H1 (cell line): ENCODE measurements at regions not wholly inside any gene's neighbourhood (a gene's known extent, or its start where the extent isn't known, plus 50 kb on each side); places are given as distances from the start of the nearest gene placed in this dataset.

Experiments
- CTCF ChIA-PET: fragments of 300-600 bp; sonication (Branson Sonifier 250); formaldehyde crosslinking; loops from one replicate; lab custom pipeline; 2021; ENCODE audit not compliant: partially characterized antibody; lab: Charles Lee
- POLR2A ChIA-PET: fragments of 300-600 bp; sonication (Branson Sonifier 250); formaldehyde crosslinking; loops from one replicate; lab custom pipeline; 2021; ENCODE audit warnings: inconsistent platforms; ENCODE audit not compliant: partially characterized antibody; lab: Charles Lee
- DNase-seq, 2 experiments: peaks; one replicate each; pipeline versions ENCODE4 v3.0.0 to v3.0.0-alpha.2; 2010 to 2022; ENCODE audit warnings: low spot score in 2 of 2, low read depth in 1 of 2, mixed read lengths in 1 of 2
- FAIRE-seq: peaks from 2 replicates; lab custom pipeline; 2011; peaks lifted over from hg19 to GRCh38; lab: Jason Lieb, UNC
- H2AFZ ChIP-seq: 2 replicates; pipeline ENCODE4 v1.8.1; 2012; ENCODE audit warnings: low read length, inconsistent platforms
- H2AK5ac ChIP-seq: 2 replicates; pipeline ENCODE4 v1.6.1; 2013; ENCODE audit warnings: low read depth, low read length
- H2BK120ac ChIP-seq: replicated peaks from 2 replicates; pipeline ENCODE3; 2013; ENCODE audit warnings: low read depth, low read length, inconsistent platforms
- H2BK12ac ChIP-seq: 2 replicates; pipeline ENCODE4 v1.6.1; 2013; ENCODE audit warnings: low read depth, low read length
- H2BK15ac ChIP-seq: 2 replicates; pipeline ENCODE4 v1.6.1; 2013; ENCODE audit warnings: low read length
- H2BK20ac ChIP-seq: 2 replicates; pipeline ENCODE4 v1.6.1; 2013; ENCODE audit warnings: low read length
- H2BK5ac ChIP-seq: 2 replicates; pipeline ENCODE4 v1.6.1; 2013; ENCODE audit warnings: low read depth, low read length
- H3K14ac ChIP-seq: 2 replicates; pipeline ENCODE4 v1.6.1; 2013; ENCODE audit warnings: inconsistent platforms; ENCODE audit not compliant: insufficient read length
- H3K18ac ChIP-seq: 2 replicates; pipeline ENCODE4 v1.6.1; 2013; ENCODE audit warnings: low read length; ENCODE audit errors: extremely low read depth
- H3K23ac ChIP-seq: 2 replicates; pipeline ENCODE4 v1.6.1; 2013; ENCODE audit warnings: inconsistent platforms; ENCODE audit not compliant: insufficient read length
- H3K23me2 ChIP-seq: 2 replicates; pipeline ENCODE4 v1.6.1; 2013; ENCODE audit warnings: low read depth, low read length
- H3K27ac ChIP-seq: 2 replicates; pipeline ENCODE4 v1.6.1; 2011; ENCODE audit warnings: low read depth, low read length, inconsistent platforms
- H3K27me3 ChIP-seq, 4 experiments: replicated peaks in 1 of 4; 1 replicate in 1 of 4; 2 replicates in 3 of 4; pipeline versions ENCODE4 v1.6.1 to v1.8.1; 2011 to 2013; ENCODE audit warnings: low read length in 3 of 4, mild to moderate bottlenecking in 3 of 4, inconsistent platforms in 2 of 4, mixed read lengths in 2 of 4, moderate library complexity in 1 of 4; ENCODE audit not compliant: control insufficient read depth in 3 of 4, insufficient read depth in 3 of 4; ENCODE audit errors: extremely low read depth in 1 of 4
- H3K36me3 ChIP-seq, 4 experiments: 2 replicates each; pipeline versions ENCODE4 v1.6.1 to v1.8.1; 2011 to 2013; ENCODE audit warnings: mild to moderate bottlenecking in 4 of 4, low read length in 3 of 4, moderate library complexity in 2 of 4, control low read depth in 1 of 4, inconsistent platforms in 1 of 4; ENCODE audit not compliant: insufficient read depth in 4 of 4, control insufficient read depth in 2 of 4
- H3K4ac ChIP-seq: replicated peaks from 2 replicates; pipeline ENCODE3; 2013; ENCODE audit warnings: low read length, low read depth, mixed read lengths, inconsistent platforms; ENCODE audit not compliant: insufficient read length
- H3K4me1 ChIP-seq, 4 experiments: replicated peaks in 1 of 4; 1 replicate in 1 of 4; 2 replicates in 3 of 4; pipeline versions ENCODE4 v1.6.1 to v1.8.1; 2011 to 2013; ENCODE audit warnings: low read length in 3 of 4, inconsistent platforms in 2 of 4, mixed read lengths in 1 of 4; ENCODE audit not compliant: insufficient read depth in 4 of 4, control insufficient read depth in 3 of 4
- H3K4me2 ChIP-seq, 2 experiments: 2 replicates each; pipeline versions ENCODE4 v1.6.1 to v1.8.1; 2011 to 2013; ENCODE audit warnings: low read depth in 2 of 2, low read length in 2 of 2, control low read depth in 1 of 2, inconsistent platforms in 1 of 2, mild to moderate bottlenecking in 1 of 2; ENCODE audit not compliant: insufficient read depth in 1 of 2
- H3K4me3 ChIP-seq, 4 experiments: fragments of 200-600, 300-600 bp in 1 of 4; sonication (generic), shearing (Covaris generic), sonication (Bioruptor Twin) in 1 of 4; 2 replicates each; pipeline versions ENCODE4 v1.5.1 to v1.8.1; 2011 to 2016; ENCODE audit warnings: low read length in 4 of 4, low read depth in 3 of 4, control low read depth in 2 of 4, inconsistent platforms in 2 of 4, mild to moderate bottlenecking in 2 of 4, mixed read lengths in 1 of 4, moderate library complexity in 1 of 4; ENCODE audit not compliant: insufficient read depth in 2 of 4; ENCODE audit errors: extremely low read depth in 1 of 4
- H3K56ac ChIP-seq: replicated peaks from 2 replicates; pipeline ENCODE3; 2013; ENCODE audit warnings: low read depth, mild to moderate bottlenecking, mixed read lengths, low read length, inconsistent platforms; ENCODE audit not compliant: insufficient read length
- H3K79me1 ChIP-seq: 2 replicates; pipeline ENCODE4 v1.6.1; 2013; ENCODE audit warnings: low read depth, low read length, control low read depth
- H3K79me2 ChIP-seq, 2 experiments: 2 replicates each; pipeline versions ENCODE4 v1.6.1 to v1.8.1; 2012 to 2013; ENCODE audit warnings: low read length in 2 of 2, mild to moderate bottlenecking in 2 of 2, inconsistent platforms in 1 of 2; ENCODE audit not compliant: insufficient read depth in 2 of 2, control insufficient read depth in 1 of 2
- H3K9ac ChIP-seq, 4 experiments: replicated peaks in 1 of 4; 1 replicate in 1 of 4; 2 replicates in 3 of 4; pipeline versions ENCODE4 v1.6.1 to v1.8.1; 2011 to 2013; ENCODE audit warnings: low read depth in 3 of 4, low read length in 3 of 4, control low read depth in 2 of 4, mild to moderate bottlenecking in 2 of 4, moderate library complexity in 2 of 4, inconsistent platforms in 1 of 4; ENCODE audit errors: extremely low read depth in 1 of 4
- H3K9me3 ChIP-seq, 2 experiments: 2 replicates each; pipeline versions ENCODE4 v1.6.1 to v1.8.1; 2012 to 2013; ENCODE audit warnings: mild to moderate bottlenecking in 2 of 2, moderate library complexity in 2 of 2, control low read depth in 1 of 2, inconsistent platforms in 1 of 2, low read depth in 1 of 2, low read length in 1 of 2, mixed read lengths in 1 of 2; ENCODE audit not compliant: insufficient read depth in 2 of 2
- H4K20me1 ChIP-seq, 2 experiments: replicated peaks in 1 of 2; 2 replicates each; pipeline versions ENCODE3 to v1.8.1; 2011 to 2013; ENCODE audit warnings: inconsistent platforms in 2 of 2, low read length in 2 of 2, mild to moderate bottlenecking in 1 of 2; ENCODE audit not compliant: insufficient read depth in 2 of 2, control insufficient read depth in 1 of 2
- H4K5ac ChIP-seq: 2 replicates; pipeline ENCODE4 v1.6.1; 2013; ENCODE audit warnings: low read length, low read depth, mixed read lengths, inconsistent platforms; ENCODE audit not compliant: insufficient read length
- H4K8ac ChIP-seq: 2 replicates; pipeline ENCODE4 v1.8.0; 2013; ENCODE audit warnings: mild to moderate bottlenecking, moderate library complexity, low read length, inconsistent platforms; ENCODE audit not compliant: insufficient read depth; ENCODE audit errors: extremely low read depth
- H4K91ac ChIP-seq: replicated peaks from 2 replicates; pipeline ENCODE3; 2013; ENCODE audit warnings: low read length, mixed read lengths, inconsistent platforms; ENCODE audit not compliant: insufficient read length
- BACH1 ChIP-seq: IDR thresholded peaks from 2 replicates; pipeline ENCODE4 v1.6.1; 2012; ENCODE audit warnings: low read length, improper control_type of control experiment
- EP300 ChIP-seq, 2 experiments: IDR thresholded peaks; 1 replicate in 1 of 2; 2 replicates in 1 of 2; pipeline ENCODE4 v1.6.1; 2011 to 2012; ENCODE audit warnings: low read depth in 2 of 2, low read length in 2 of 2, mild to moderate bottlenecking in 2 of 2, borderline replicate concordance in 1 of 2, inconsistent platforms in 1 of 2, moderate library complexity in 1 of 2
- FOSL1 ChIP-seq: IDR thresholded peaks from 2 replicates; pipeline ENCODE4 v1.6.1; 2011; ENCODE audit warnings: mild to moderate bottlenecking, low read depth, low read length, moderate library complexity; ENCODE audit not compliant: insufficient read depth
- JUN ChIP-seq: IDR thresholded peaks from 2 replicates; pipeline ENCODE4 v1.6.1; 2011; ENCODE audit warnings: low read depth, mild to moderate bottlenecking, improper control_type of control experiment, low read length
- KDM4A ChIP-seq: IDR thresholded peaks from one replicate; pipeline ENCODE4 v1.7.1; 2012; ENCODE audit warnings: low read depth, mild to moderate bottlenecking, moderate library complexity, low read length, inconsistent platforms; ENCODE audit not compliant: severe bottlenecking
- RNF2 ChIP-seq: fragments of 200-900, 300-1000 bp; sonication (generic); IDR thresholded peaks from 2 replicates; pipeline ENCODE4 v1.7.1; 2016; ENCODE audit warnings: borderline replicate concordance, low read depth, mild to moderate bottlenecking, antibody characterized with exemption, low read length; ENCODE audit not compliant: poor library complexity, severe bottlenecking; ENCODE audit errors: missing control alignments
- TAF7 ChIP-seq: optimal IDR thresholded peaks from 2 replicates; pipeline ENCODE3; 2011; ENCODE audit warnings: low read depth, mild to moderate bottlenecking, inconsistent platforms, low read length, moderate library complexity, borderline replicate concordance
- YY1 ChIP-seq: IDR thresholded peaks from 2 replicates; pipeline ENCODE4 v1.6.1; 2011; ENCODE audit warnings: low read depth, mild to moderate bottlenecking, low read length
- WGBS, 2 experiments: shearing (Covaris generic) in 1 of 2; methylation state at CpG; one replicate each; pipeline versions ENCODE4 v1.1.6 to v1.1.7; 2013 to 2015; ENCODE audit warnings: low lambda C conversion rate in 2 of 2, mixed read lengths in 2 of 2, inconsistent platforms in 1 of 2, low coverage in 1 of 2, missing lambda C conversion rate in 1 of 2; ENCODE audit not compliant: insufficient replicate concordance in 2 of 2, insufficient coverage in 1 of 2, insufficient read length in 1 of 2; ENCODE audit errors: extremely low coverage in 1 of 2, missing lambda C conversion rate in 1 of 2; 5-methylcytosine and 5-hydroxymethylcytosine counted together

- no peaks in the 10 kb centered on the region for H3K79me2 ChIP-seq
- no peak overlapping the region for H3K4ac ChIP-seq
- H3K4me1 ChIP-seq, result no peaks in the 10 kb centered on the region
- H2BK20ac ChIP-seq, result no peak overlapping the region
- H3K23me2 ChIP-seq, result no peaks in the 10 kb centered on the region
- CTCF ChIA-PET, result interaction anchor here (0.7 to 1.3 kb wide), 6 partner anchors 11 to 756 kb away, joined by 3 to 4 read pairs (median 3); no protein-coding TSS in a partner anchor
- H3K36me3 ChIP-seq, result no peaks in the 10 kb centered on the region
- no peak overlapping the region for H4K91ac ChIP-seq
- H2BK5ac ChIP-seq, result no peak overlapping the region
- no peak for DNase-seq
- H3K23ac ChIP-seq, result no peak overlapping the region
- no peak overlapping the region for H3K14ac ChIP-seq
- H3K4me2 ChIP-seq, result no peak overlapping the region
- no peaks in the 10 kb centered on the region for H3K9me3 ChIP-seq
- no peak overlapping the region for H4K5ac ChIP-seq
- 85% methylated on average over 3 of the region's 3 CpGs; no CpG with 5 or more reads in 1 of the 2 experiments for WGBS, 2 experiments
- no peak for FAIRE-seq
- H4K8ac ChIP-seq, result no peak overlapping the region
- H3K9ac ChIP-seq, result no peak overlapping the region
- no peak for TF ChIP-seq TAF7
- TF ChIP-seq YY1, result no peak
- TF ChIP-seq EP300 (IDR thresholded peaks at IDR 0.05; ENCODE audit: borderline replicate concordance in 1 of 2, low read depth in 2 of 2, low read length in 2 of 2), result no peak
- no peak for TF ChIP-seq JUN
- TF ChIP-seq KDM4A, result no peak
- TF ChIP-seq RNF2, result no peak
- TF ChIP-seq BACH1, result no peak
- TF ChIP-seq FOSL1, result no peak
- TF ChIP-seq, all 59 proteins: peak for 0
- no peak overlapping the region for H3K18ac ChIP-seq
- no peaks in the 10 kb centered on the region for H3K79me1 ChIP-seq
- no peaks in the 10 kb centered on the region for H3K27me3 ChIP-seq
- H3K4me3 ChIP-seq, result no peak overlapping the region
- no peak overlapping the region for H2BK12ac ChIP-seq
- H2AFZ ChIP-seq, result no peak overlapping the region
- POLR2A ChIA-PET, result no interaction called here
- H3K56ac ChIP-seq, result no peak overlapping the region
- H2BK120ac ChIP-seq, result no peak overlapping the region
- H4K20me1 ChIP-seq, result no peaks in the 10 kb centered on the region
- no peak overlapping the region for H2AK5ac ChIP-seq
- no peak overlapping the region for H3K27ac ChIP-seq
- H2BK15ac ChIP-seq, result no peak overlapping the region
Measured at GRCh38 chr2:198347349-198347748, 543.0 kb downstream of the PLCL1 start.
